ENCODE measurements at regions not wholly inside any gene's neighbourhood (a gene's known extent, or its start where the extent isn't known, plus 50 kb on each side); places are given as distances from the start of the nearest gene placed in this dataset.

DNA sequence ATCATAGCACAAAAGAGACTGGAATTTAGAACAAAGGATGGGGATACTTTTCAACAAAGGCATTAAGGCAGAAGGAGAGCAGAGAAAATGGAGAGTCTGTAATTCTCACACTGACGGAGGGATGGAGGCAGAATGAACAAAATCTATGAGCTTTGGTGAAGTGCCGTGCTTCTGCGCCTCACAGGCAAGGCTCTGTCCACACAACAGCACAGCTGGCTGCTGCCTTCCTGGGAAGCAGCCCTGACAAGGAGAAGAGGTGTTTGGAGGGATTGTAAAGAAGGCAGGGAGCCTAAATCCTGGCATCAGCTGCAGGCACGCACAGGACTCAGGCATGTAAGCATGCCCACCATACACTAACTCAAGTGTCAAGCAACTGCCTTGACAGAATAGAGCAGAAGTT lies 485.2 kb upstream of the KIF2A start:
- H4K20me1 ChIP-seq (replicated peaks in 1 of 2; ENCODE audit: control insufficient read depth in 1 of 2, insufficient read depth in 2 of 2, low read length in 2 of 2), result no peaks in the 10 kb centered on the region
- H3K18ac ChIP-seq (ENCODE audit: extremely low read depth, low read length), result no peak overlapping the region
- H3K4ac ChIP-seq (replicated peaks; ENCODE audit: insufficient read length, low read depth, low read length), result no peak overlapping the region
- no peaks in the 10 kb centered on the region for H3K79me2 ChIP-seq (ENCODE audit: control insufficient read depth in 1 of 2, insufficient read depth in 2 of 2, low read length in 2 of 2)
- no peak overlapping the region for H2AK5ac ChIP-seq (ENCODE audit: low read depth, low read length)
- no peak overlapping the region for H4K8ac ChIP-seq (ENCODE audit: extremely low read depth, insufficient read depth, low read length)
- H3K9ac ChIP-seq (replicated peaks in 1 of 4; ENCODE audit: extremely low read depth in 1 of 4, low read depth in 3 of 4, low read length in 3 of 4), result no peak overlapping the region
- H4K91ac ChIP-seq (replicated peaks; ENCODE audit: insufficient read length, low read length), result no peak overlapping the region
- no peak overlapping the region for H3K27ac ChIP-seq (ENCODE audit: low read depth, low read length)
- CTCF ChIA-PET (ENCODE audit: partially characterized antibody), result interaction anchor here (0.7 to 1.8 kb wide), 5 partner anchors 14 to 323 kb away, joined by 3 to 5 read pairs (median 3); no protein-coding TSS in a partner anchor
- TF ChIP-seq MAX (IDR thresholded peaks at IDR 0.05) (no peak), KDM5A (IDR thresholded peaks at IDR 0.05; ENCODE audit: low read length) (no peak), CBX8 (IDR thresholded peaks at IDR 0.05; ENCODE audit: borderline replicate concordance, low read depth, low read length) (no peak), RXRA (IDR thresholded peaks at IDR 0.05; ENCODE audit: insufficient read depth, low read depth, low read length) (no peak), BACH1 (IDR thresholded peaks at IDR 0.05; ENCODE audit: low read length) (no peak), POLR2A (IDR thresholded peaks at IDR 0.05; ENCODE audit: control extremely low read depth in 1 of 2, low read depth in 2 of 2, low read length in 2 of 2) (no peak), CHD2 (IDR thresholded peaks at IDR 0.05; ENCODE audit: low read length) (no peak), CHD1 (IDR thresholded peaks at IDR 0.05; ENCODE audit: low read depth, low read length) (no peak), SP1 (IDR thresholded peaks at IDR 0.05; ENCODE audit: low read depth, low read length) (no peak), RAD21 (IDR thresholded peaks at IDR 0.05 in 1 of 2, conservative IDR thresholded peaks at IDR 0.05 in 1 of 2; ENCODE audit: low read depth in 2 of 2, low read length in 2 of 2) (no peak)
- H3K23ac ChIP-seq (ENCODE audit: insufficient read length), result no peak overlapping the region
- H3K56ac ChIP-seq (replicated peaks; ENCODE audit: insufficient read length, low read depth, low read length), result no peak overlapping the region
- H3K4me3 ChIP-seq (ENCODE audit: extremely low read depth in 1 of 4, insufficient read depth in 2 of 4, low read depth in 3 of 4, low read length in 4 of 4), result no peak overlapping the region
- H3K4me1 ChIP-seq (replicated peaks in 1 of 4; ENCODE audit: control insufficient read depth in 3 of 4, insufficient read depth in 4 of 4, low read length in 3 of 4), result peaks cover 0 to 5% (median 2%) of the 10 kb centered on the region in 4 experiments; a peak in 3 of 7 replicates
- no peak overlapping the region for H2BK15ac ChIP-seq (ENCODE audit: low read length)
- H3K27me3 ChIP-seq (replicated peaks in 1 of 4; ENCODE audit: control insufficient read depth in 3 of 4, extremely low read depth in 1 of 4, insufficient read depth in 3 of 4, low read length in 3 of 4), result no peaks in the 10 kb centered on the region
- POLR2A ChIA-PET (ENCODE audit: partially characterized antibody), result no interaction called here
- no peaks in the 10 kb centered on the region; a peak in 1 of 4 replicates for H3K9me3 ChIP-seq (ENCODE audit: insufficient read depth in 2 of 2, low read depth in 1 of 2, low read length in 1 of 2)
- H3K23me2 ChIP-seq (ENCODE audit: low read depth, low read length), result no peaks in the 10 kb centered on the region
- no peak overlapping the region for H2BK12ac ChIP-seq (ENCODE audit: low read depth, low read length)
- H2BK120ac ChIP-seq (replicated peaks; ENCODE audit: low read depth, low read length), result no peak overlapping the region
- WGBS, 2 experiments (ENCODE audit: extremely low coverage in 1 of 2, insufficient coverage in 1 of 2, insufficient read length in 1 of 2, insufficient replicate concordance in 2 of 2, low coverage in 1 of 2, low lambda C conversion rate in 2 of 2, missing lambda C conversion rate in 1 of 2), result 88% methylated on average over 4 of the region's 4 CpGs; no CpG with 5 or more reads in 1 of the 2 experiments
- no peak overlapping the region for H2AFZ ChIP-seq (ENCODE audit: low read length)
- H2BK5ac ChIP-seq (ENCODE audit: low read depth, low read length), result no peak overlapping the region
- H3K14ac ChIP-seq (ENCODE audit: insufficient read length), result no peak overlapping the region
- H3K36me3 ChIP-seq (ENCODE audit: control insufficient read depth in 2 of 4, insufficient read depth in 4 of 4, low read length in 3 of 4), result no peaks in the 10 kb centered on the region
- DNase-seq (ENCODE audit: low read depth in 1 of 2, low spot score in 2 of 2), result no peak
- H4K5ac ChIP-seq (ENCODE audit: insufficient read length, low read depth, low read length), result no peak overlapping the region
- H2BK20ac ChIP-seq (ENCODE audit: low read length), result no peak overlapping the region
- no peaks in the 10 kb centered on the region for H3K79me1 ChIP-seq (ENCODE audit: low read depth, low read length)
- H3K4me2 ChIP-seq (ENCODE audit: insufficient read depth in 1 of 2, low read depth in 2 of 2, low read length in 2 of 2), result no peak overlapping the region
- no peak for FAIRE-seq
